ENCODE measurements at regions not wholly inside any gene's neighbourhood (a gene's known extent, or its start where the extent isn't known, plus 50 kb on each side); places are given as distances from the start of the nearest gene placed in this dataset.

- H3K27ac ChIP-seq = no peak overlapping the region
- TF ChIP-seq ZFX (IDR thresholded peaks at IDR 0.05; ENCODE audit: borderline replicate concordance) = no peak
These were observed 624.1 kb upstream of the ADGRB3 start for GRCh38 chr6:68010936-68011335.

GRCh38 chr6:68008445-68008844 lies 626.6 kb upstream of the ADGRB3 start:
- H3K27ac ChIP-seq = no peak overlapping the region
- TF ChIP-seq ZFX (IDR thresholded peaks at IDR 0.05; ENCODE audit: borderline replicate concordance) (no peak), CTCF (IDR thresholded peaks at IDR 0.05) (no peak)

- TF ChIP-seq CTCF (IDR thresholded peaks at IDR 0.05) (no peak), ZFX (IDR thresholded peaks at IDR 0.05; ENCODE audit: borderline replicate concordance) (no peak)
- no peak overlapping the region for H3K27ac ChIP-seq
These were observed 627.4 kb upstream of the ADGRB3 start for GRCh38 chr6:68007717-68008116.

GRCh38 chr6:67986694-67987232 lies 648.3 kb upstream of the ADGRB3 start:
- H3K27ac ChIP-seq = no peak overlapping the region
- no peak for TF ChIP-seq ZFX (IDR thresholded peaks at IDR 0.05; ENCODE audit: borderline replicate concordance)
- no peak for TF ChIP-seq CTCF (IDR thresholded peaks at IDR 0.05)

GRCh38 chr6:67976486-67976885 lies 658.6 kb upstream of the ADGRB3 start:
- H3K27ac ChIP-seq = no peak overlapping the region
- no peak for TF ChIP-seq CTCF (IDR thresholded peaks at IDR 0.05)
- no peak for TF ChIP-seq ZFX (IDR thresholded peaks at IDR 0.05; ENCODE audit: borderline replicate concordance)

- no peak for TF ChIP-seq CTCF (IDR thresholded peaks at IDR 0.05)
- TF ChIP-seq ZFX (IDR thresholded peaks at IDR 0.05; ENCODE audit: borderline replicate concordance) = no peak
- no peak overlapping the region for H3K27ac ChIP-seq
These were observed 660.2 kb upstream of the ADGRB3 start for GRCh38 chr6:67974931-67975330.

GRCh38 chr6:67971812-67972211 lies 663.3 kb upstream of the ADGRB3 start:
- TF ChIP-seq CTCF (IDR thresholded peaks at IDR 0.05) (no peak), ZFX (IDR thresholded peaks at IDR 0.05; ENCODE audit: borderline replicate concordance) (no peak)
- no peak overlapping the region for H3K27ac ChIP-seq

- H3K27ac ChIP-seq = no peak overlapping the region
- no peak for TF ChIP-seq CTCF (IDR thresholded peaks at IDR 0.05)
- no peak for TF ChIP-seq ZFX (IDR thresholded peaks at IDR 0.05; ENCODE audit: borderline replicate concordance)
These were observed 668.3 kb upstream of the ADGRB3 start for GRCh38 chr6:67966830-67967229.
